Prostate gland (tissue), 2 donors: ENCODE measurements at regions not wholly inside any gene's neighbourhood (a gene's known extent, or its start where the extent isn't known, plus 50 kb on each side); places are given as distances from the start of the nearest gene placed in this dataset.

Source experiments
- POLR2A ChIP-seq: fragments of 450-650 bp; IDR thresholded peaks from one replicate; pipeline ENCODE4 v1.6.1; 2016; ENCODE audit warnings: antibody characterized with exemption, mild to moderate bottlenecking
- TF ChIP-seq, protein P1 (sequence below), 4 experiments: fragments of 200-600 bp in 2 of 4; fragments of 450-650 bp in 2 of 4; sonication (generic) in 2 of 4; IDR thresholded peaks; 1 replicate in 3 of 4; 2 replicates in 1 of 4; pipeline ENCODE4 v1.5.1; 2016 to 2019; ENCODE audit warnings: antibody characterized with exemption in 4 of 4, mild to moderate bottlenecking in 2 of 4, moderate library complexity in 2 of 4

DNA sequence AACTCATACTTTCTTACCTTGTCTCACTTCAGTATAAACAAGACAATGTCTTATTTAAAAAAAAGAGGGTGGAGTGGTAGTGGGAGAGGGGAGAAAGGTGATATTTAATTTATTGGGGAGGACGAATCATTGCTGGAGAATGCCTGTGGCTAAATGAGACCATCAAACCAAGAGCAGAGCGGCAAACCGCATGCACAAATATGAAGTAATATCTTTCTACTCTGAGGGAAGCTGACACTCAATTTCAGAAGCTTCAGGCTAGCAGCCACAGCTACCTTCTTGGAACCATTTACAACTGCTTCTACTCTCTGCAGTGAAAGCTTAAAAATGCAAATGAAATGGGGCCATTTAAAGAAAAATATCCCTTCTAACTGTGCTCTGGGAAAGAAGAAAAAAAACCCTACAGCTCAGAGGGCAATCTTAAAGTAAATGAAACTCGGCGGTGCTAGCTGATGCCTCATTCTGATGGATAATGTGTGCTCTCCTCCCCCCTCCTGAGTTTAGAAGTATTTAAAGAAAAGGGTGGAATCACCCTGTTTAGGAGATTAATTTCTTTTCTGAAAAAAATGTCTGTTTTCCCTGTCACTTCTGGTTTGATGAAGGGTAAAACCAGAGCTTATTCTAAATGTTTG is 178.2 kb upstream of the CAMK1G start:
- no peak for TF ChIP-seq POLR2A
- TF ChIP-seq, protein P1, sequence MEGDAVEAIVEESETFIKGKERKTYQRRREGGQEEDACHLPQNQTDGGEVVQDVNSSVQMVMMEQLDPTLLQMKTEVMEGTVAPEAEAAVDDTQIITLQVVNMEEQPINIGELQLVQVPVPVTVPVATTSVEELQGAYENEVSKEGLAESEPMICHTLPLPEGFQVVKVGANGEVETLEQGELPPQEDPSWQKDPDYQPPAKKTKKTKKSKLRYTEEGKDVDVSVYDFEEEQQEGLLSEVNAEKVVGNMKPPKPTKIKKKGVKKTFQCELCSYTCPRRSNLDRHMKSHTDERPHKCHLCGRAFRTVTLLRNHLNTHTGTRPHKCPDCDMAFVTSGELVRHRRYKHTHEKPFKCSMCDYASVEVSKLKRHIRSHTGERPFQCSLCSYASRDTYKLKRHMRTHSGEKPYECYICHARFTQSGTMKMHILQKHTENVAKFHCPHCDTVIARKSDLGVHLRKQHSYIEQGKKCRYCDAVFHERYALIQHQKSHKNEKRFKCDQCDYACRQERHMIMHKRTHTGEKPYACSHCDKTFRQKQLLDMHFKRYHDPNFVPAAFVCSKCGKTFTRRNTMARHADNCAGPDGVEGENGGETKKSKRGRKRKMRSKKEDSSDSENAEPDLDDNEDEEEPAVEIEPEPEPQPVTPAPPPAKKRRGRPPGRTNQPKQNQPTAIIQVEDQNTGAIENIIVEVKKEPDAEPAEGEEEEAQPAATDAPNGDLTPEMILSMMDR (IDR thresholded peaks at IDR 0.05): no peak
